ENCODE measurements at regions not wholly inside any gene's neighbourhood (a gene's known extent, or its start where the extent isn't known, plus 50 kb on each side); places are given as distances from the start of the nearest gene placed in this dataset.

DNA sequence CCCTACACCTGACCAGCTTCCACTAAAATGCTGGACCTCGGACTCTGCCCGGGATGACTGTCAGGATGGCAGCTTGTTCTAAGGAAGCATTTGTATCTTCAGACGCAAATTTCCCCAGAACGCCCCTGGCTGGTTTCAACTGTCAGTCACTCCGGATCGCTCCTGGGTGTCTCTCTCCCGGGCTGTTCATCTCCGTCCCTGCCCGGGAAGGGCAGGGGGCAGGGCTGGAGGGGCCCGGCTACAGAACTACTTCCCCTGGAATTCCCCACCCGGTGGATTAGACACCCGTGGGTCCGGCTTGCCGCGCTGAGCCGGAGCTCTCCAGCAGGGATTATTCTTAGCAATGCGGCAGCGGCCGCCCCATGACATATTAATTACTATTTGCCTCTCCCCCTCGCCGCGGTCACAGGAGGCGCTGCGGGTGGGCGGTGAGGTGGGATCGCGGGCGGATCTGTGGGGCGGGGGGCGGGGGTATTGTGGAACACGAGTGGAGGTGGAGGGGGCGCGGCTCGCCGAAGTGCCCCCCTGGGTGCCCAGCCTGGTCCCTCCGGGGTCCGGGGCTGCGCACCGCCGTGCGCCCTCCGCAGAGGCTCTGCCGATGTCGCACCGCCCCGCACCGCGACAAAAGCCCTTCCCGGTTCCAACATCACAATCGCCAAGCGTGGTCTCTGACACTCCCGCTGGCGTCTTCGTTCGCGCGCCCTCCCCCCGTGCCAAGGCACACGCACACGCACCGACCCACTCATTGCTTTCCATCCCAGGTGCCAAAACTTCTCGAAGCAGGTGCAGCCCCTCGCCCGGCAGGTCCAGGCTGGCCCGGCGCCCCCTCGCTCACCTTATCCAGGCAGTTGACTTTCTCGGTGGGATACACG lies 276.1 kb upstream of the NEBL start:
- TF ChIP-seq, protein P1, sequence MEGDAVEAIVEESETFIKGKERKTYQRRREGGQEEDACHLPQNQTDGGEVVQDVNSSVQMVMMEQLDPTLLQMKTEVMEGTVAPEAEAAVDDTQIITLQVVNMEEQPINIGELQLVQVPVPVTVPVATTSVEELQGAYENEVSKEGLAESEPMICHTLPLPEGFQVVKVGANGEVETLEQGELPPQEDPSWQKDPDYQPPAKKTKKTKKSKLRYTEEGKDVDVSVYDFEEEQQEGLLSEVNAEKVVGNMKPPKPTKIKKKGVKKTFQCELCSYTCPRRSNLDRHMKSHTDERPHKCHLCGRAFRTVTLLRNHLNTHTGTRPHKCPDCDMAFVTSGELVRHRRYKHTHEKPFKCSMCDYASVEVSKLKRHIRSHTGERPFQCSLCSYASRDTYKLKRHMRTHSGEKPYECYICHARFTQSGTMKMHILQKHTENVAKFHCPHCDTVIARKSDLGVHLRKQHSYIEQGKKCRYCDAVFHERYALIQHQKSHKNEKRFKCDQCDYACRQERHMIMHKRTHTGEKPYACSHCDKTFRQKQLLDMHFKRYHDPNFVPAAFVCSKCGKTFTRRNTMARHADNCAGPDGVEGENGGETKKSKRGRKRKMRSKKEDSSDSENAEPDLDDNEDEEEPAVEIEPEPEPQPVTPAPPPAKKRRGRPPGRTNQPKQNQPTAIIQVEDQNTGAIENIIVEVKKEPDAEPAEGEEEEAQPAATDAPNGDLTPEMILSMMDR (conservative IDR thresholded peaks at IDR 0.05) = no peak
- no peak for TF ChIP-seq EZH2 (IDR thresholded peaks at IDR 0.05; ENCODE audit: low read depth)
